PC-3 (cell line): ENCODE measurements at regions not wholly inside any gene's neighbourhood (a gene's known extent, or its start where the extent isn't known, plus 50 kb on each side); places are given as distances from the start of the nearest gene placed in this dataset.

Experiments
- ATAC-seq: fragments of 200-7000 bp; cut with Tn5 transposase; 2 replicates; pipeline ENCODE4 v1.9.1; 2020; ENCODE audit warnings: mild to moderate bottlenecking, moderate library complexity
- BruUV-seq: library from RNA; stranded (reverse); fragments of 400-500 nt; replicated peaks from 2 replicates; lab custom pipeline; 2021; lab: Mats Ljungman, UMichigan
- CTCF ChIA-PET: fragments of 300-600 bp; sonication (Branson Sonifier 250); formaldehyde crosslinking; loops from one replicate; lab custom pipeline; 2022; ENCODE audit warnings: antibody characterized with exemption; lab: Charles Lee
- POLR2A ChIA-PET: fragments of 300-600 bp; sonication (Branson Sonifier 250); formaldehyde crosslinking; loops from one replicate; lab custom pipeline; 2022; ENCODE audit warnings: antibody characterized with exemption; ENCODE audit not compliant: unreplicated experiment; lab: Charles Lee
- DNase-seq: peaks from one replicate; pipeline ENCODE4 v3.0.0-alpha.2; 2015
- H2AFZ ChIP-seq: fragments of 300-600 bp; sonication (generic); 2 replicates; pipeline ENCODE4 v1.6.0; 2016; ENCODE audit warnings: antibody characterized with exemption, low read length
- H3F3A ChIP-seq: fragments of 300-600 bp; sonication (generic); one replicate; pipeline ENCODE4 v1.6.0; 2017; ENCODE audit warnings: antibody characterized with exemption, low read length, control low read depth, mild to moderate bottlenecking; ENCODE audit not compliant: unreplicated experiment
- H3K27ac ChIP-seq: fragments of 300-600 bp; sonication (generic); 2 replicates; pipeline ENCODE4 v1.5.1; 2016; ENCODE audit warnings: mild to moderate bottlenecking, low read length
- H3K27me3 ChIP-seq: fragments of 300-600 bp; sonication (generic); 2 replicates; pipeline ENCODE4 v1.6.1; 2016; ENCODE audit warnings: low read length, mixed read lengths
- H3K36me3 ChIP-seq: fragments of 300-600 bp; sonication (generic); 2 replicates; pipeline ENCODE4 v1.6.1; 2016; ENCODE audit warnings: low read depth, mixed run types, low read length, mixed read lengths
- H3K4me1 ChIP-seq: fragments of 300-600 bp; sonication (generic); 2 replicates; pipeline ENCODE4 v1.5.1; 2016; ENCODE audit warnings: low read length; ENCODE audit not compliant: insufficient read depth
- H3K4me2 ChIP-seq: fragments of 300-600 bp; sonication (generic); 2 replicates; pipeline ENCODE4 v1.6.0; 2016; ENCODE audit warnings: low read length
- H3K4me3 ChIP-seq: fragments of 300-600 bp; sonication (generic); 2 replicates; pipeline ENCODE4 v1.5.1; 2016; ENCODE audit warnings: mild to moderate bottlenecking, low read length, mixed read lengths
- H3K79me2 ChIP-seq: fragments of 300-600 bp; sonication (generic); 2 replicates; pipeline ENCODE4 v1.6.1; 2017; ENCODE audit warnings: low read length, mixed read lengths
- H3K9ac ChIP-seq: fragments of 300-600 bp; sonication (generic); 2 replicates; pipeline ENCODE4 v1.6.0; 2016; ENCODE audit warnings: mild to moderate bottlenecking, low read length
- H3K9me2 ChIP-seq: fragments of 300-600 bp; sonication (generic); replicated peaks from 2 replicates; pipeline ENCODE4 v1.6.1; 2016; ENCODE audit warnings: mixed run types, low read length, mixed read lengths
- H3K9me3 ChIP-seq: fragments of 300-600 bp; sonication (generic); 2 replicates; pipeline ENCODE4 v1.6.1; 2016; ENCODE audit warnings: low read length, mixed read lengths
- H4K20me1 ChIP-seq: fragments of 300-600 bp; sonication (generic); 2 replicates; pipeline ENCODE4 v1.6.1; 2016; ENCODE audit warnings: low read length, mixed read lengths
- EZH2 ChIP-seq: fragments of 300-600 bp; sonication (generic); IDR thresholded peaks from one replicate; pipeline ENCODE4 v1.6.1; 2017; ENCODE audit warnings: antibody characterized with exemption, mild to moderate bottlenecking, low read length; ENCODE audit not compliant: unreplicated experiment
- EZH2phosphoT487 ChIP-seq: fragments of 300-600 bp; sonication (generic); IDR thresholded peaks from 2 replicates; pipeline ENCODE4 v1.6.1; 2018; ENCODE audit warnings: mild to moderate bottlenecking, antibody characterized with exemption, low read length, borderline replicate concordance
- intact Hi-C: fragments of 100-400 bp; cut with micrococcal nuclease; formaldehyde crosslinking; loops from 2 replicates; pipeline ENCODE4 v1.9.0; 2023
- TF ChIP-seq, protein P1 (sequence below): fragments of 300-600 bp; sonication (generic); conservative IDR thresholded peaks from 2 replicates; pipeline ENCODE4 v1.5.1; 2017; ENCODE audit warnings: antibody characterized with exemption, low read depth, mild to moderate bottlenecking, low read length

DNA sequence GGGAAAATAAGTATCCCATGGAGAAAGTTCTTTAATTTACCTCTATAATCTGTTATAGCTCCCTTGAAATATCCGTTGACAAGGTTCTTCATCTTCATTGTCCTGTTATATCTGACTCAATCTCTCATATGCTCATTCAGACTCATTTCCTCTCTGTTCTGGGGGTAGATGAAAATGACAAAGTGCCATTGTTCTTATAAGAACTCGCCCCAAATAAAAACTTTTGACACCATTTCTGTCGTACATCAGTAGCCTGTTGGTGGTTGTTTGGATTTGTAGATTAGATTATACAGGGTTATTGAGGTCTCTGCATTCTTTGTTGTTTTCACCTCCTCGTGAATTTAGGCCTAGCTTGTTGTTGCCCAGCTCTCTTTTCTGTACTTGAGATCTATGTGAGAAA is 55.2 kb upstream of the IPO9 start:
- DNase-seq, result peak; percentile 11
- no peaks in the 10 kb centered on the region for H3K4me1 ChIP-seq
- CTCF ChIA-PET, result no interaction called here

DNA sequence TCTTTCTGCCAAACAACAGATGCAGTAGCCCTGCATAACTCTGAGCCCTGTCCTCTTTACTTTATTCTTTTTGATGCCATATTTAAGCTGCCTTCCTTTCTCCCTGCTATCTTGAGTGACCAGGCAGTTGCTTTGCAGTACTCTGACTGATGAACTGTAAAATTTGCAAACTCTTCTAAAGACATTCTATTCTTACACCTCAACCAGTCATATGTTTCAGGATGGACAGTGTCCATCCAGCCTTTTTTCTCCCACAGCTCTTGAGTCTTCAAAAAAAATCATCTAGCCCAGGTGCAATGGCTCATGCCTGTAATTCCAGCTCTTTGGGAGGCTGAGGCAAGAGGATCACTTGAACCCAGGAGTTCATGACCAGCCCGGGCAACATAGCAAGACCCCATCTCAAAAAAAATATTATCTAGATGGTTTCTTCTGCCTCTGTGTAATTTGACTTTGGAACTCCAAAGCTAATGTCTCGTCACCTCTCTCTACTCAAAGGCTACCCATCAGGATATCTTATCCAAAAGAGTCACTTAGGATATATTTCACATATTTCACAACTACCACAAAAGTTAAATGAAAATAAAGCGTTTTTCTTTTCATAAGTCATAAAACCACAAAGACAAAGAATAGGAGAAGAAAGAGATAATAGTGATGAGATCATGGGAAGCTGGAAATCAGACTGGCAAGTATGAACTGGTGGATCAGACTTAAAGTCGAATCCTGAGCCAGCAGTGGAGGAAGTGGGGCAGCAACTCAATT is 54.6 kb upstream of the IPO9 start:
- TF ChIP-seq, protein P1, sequence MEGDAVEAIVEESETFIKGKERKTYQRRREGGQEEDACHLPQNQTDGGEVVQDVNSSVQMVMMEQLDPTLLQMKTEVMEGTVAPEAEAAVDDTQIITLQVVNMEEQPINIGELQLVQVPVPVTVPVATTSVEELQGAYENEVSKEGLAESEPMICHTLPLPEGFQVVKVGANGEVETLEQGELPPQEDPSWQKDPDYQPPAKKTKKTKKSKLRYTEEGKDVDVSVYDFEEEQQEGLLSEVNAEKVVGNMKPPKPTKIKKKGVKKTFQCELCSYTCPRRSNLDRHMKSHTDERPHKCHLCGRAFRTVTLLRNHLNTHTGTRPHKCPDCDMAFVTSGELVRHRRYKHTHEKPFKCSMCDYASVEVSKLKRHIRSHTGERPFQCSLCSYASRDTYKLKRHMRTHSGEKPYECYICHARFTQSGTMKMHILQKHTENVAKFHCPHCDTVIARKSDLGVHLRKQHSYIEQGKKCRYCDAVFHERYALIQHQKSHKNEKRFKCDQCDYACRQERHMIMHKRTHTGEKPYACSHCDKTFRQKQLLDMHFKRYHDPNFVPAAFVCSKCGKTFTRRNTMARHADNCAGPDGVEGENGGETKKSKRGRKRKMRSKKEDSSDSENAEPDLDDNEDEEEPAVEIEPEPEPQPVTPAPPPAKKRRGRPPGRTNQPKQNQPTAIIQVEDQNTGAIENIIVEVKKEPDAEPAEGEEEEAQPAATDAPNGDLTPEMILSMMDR, result no peak
- no peak for TF ChIP-seq EZH2
- no peak for TF ChIP-seq EZH2phosphoT487
- no peaks in the 10 kb centered on the region for H3F3A ChIP-seq
- no peaks in the 10 kb centered on the region for H4K20me1 ChIP-seq
- H3K9me2 ChIP-seq, result no peaks in the 10 kb centered on the region
- ATAC-seq (no peak), DNase-seq (no peak)
- H3K36me3 ChIP-seq, result no peaks in the 10 kb centered on the region
- no TSS peak for BruUV-seq
- ChIA-PET POLR2A (no interaction called here), CTCF (no interaction called here)
- H3K4me2 ChIP-seq, result no peak overlapping the region
- no peak overlapping the region for H3K27ac ChIP-seq
- no peaks in the 10 kb centered on the region for H3K27me3 ChIP-seq
- intact Hi-C loops, result no loop called here
- H3K4me1 ChIP-seq, result no peaks in the 10 kb centered on the region
- no peak overlapping the region for H2AFZ ChIP-seq
- H3K9ac ChIP-seq, result no peak overlapping the region
- no peak overlapping the region for H3K4me3 ChIP-seq
- no peaks in the 10 kb centered on the region for H3K79me2 ChIP-seq
- H3K9me3 ChIP-seq, result no peaks in the 10 kb centered on the region

More for the DNA sequence above, 55.2 kb upstream of the IPO9 start:
- Histone ChIP-seq H3F3A (no peaks in the 10 kb centered on the region), H3K27ac (no peak overlapping the region), H3K36me3 (no peaks in the 10 kb centered on the region), H3K4me2 (no peak overlapping the region), H3K27me3 (no peaks in the 10 kb centered on the region), H4K20me1 (no peaks in the 10 kb centered on the region), H3K4me3 (no peak overlapping the region), H3K79me2 (no peaks in the 10 kb centered on the region), H3K9me3 (no peaks in the 10 kb centered on the region), H3K9me2 (no peaks in the 10 kb centered on the region), H3K9ac (no peak overlapping the region), H2AFZ (no peak overlapping the region)
- intact Hi-C loops, result no loop called here
- POLR2A ChIA-PET, result no interaction called here
- no TSS peak for BruUV-seq
- no peak for ATAC-seq
- TF ChIP-seq EZH2, result no peak
- TF ChIP-seq EZH2phosphoT487, result no peak
- TF ChIP-seq, protein P1, result no peak

GRCh38 chr1:201774983-201775344 is 54.0 kb upstream of the IPO9 start:
- no peaks in the 10 kb centered on the region for H3F3A ChIP-seq
- no peaks in the 10 kb centered on the region for H3K9me2 ChIP-seq
- POLR2A ChIA-PET, result no interaction called here
- DNase-seq (no peak), ATAC-seq (no peak)
- no peak overlapping the region for H3K4me3 ChIP-seq
- H3K79me2 ChIP-seq, result no peaks in the 10 kb centered on the region
- no peak overlapping the region for H3K9ac ChIP-seq
- CTCF ChIA-PET, result no interaction called here
- H3K36me3 ChIP-seq, result no peaks in the 10 kb centered on the region
- H3K4me2 ChIP-seq, result no peak overlapping the region
- intact Hi-C loops, result no loop called here
- H3K9me3 ChIP-seq, result no peaks in the 10 kb centered on the region
- H3K27ac ChIP-seq, result no peak overlapping the region
- H3K4me1 ChIP-seq, result no peaks in the 10 kb centered on the region
- no peaks in the 10 kb centered on the region for H4K20me1 ChIP-seq
- no TSS peak for BruUV-seq
- no peak overlapping the region for H2AFZ ChIP-seq
- no peak for TF ChIP-seq EZH2
- no peak for TF ChIP-seq EZH2phosphoT487
- TF ChIP-seq, protein P1, result no peak
- H3K27me3 ChIP-seq, result no peaks in the 10 kb centered on the region
